ENCODE measurements at regions not wholly inside any gene's neighbourhood (a gene's known extent, or its start where the extent isn't known, plus 50 kb on each side); places are given as distances from the start of the nearest gene placed in this dataset.

DNA sequence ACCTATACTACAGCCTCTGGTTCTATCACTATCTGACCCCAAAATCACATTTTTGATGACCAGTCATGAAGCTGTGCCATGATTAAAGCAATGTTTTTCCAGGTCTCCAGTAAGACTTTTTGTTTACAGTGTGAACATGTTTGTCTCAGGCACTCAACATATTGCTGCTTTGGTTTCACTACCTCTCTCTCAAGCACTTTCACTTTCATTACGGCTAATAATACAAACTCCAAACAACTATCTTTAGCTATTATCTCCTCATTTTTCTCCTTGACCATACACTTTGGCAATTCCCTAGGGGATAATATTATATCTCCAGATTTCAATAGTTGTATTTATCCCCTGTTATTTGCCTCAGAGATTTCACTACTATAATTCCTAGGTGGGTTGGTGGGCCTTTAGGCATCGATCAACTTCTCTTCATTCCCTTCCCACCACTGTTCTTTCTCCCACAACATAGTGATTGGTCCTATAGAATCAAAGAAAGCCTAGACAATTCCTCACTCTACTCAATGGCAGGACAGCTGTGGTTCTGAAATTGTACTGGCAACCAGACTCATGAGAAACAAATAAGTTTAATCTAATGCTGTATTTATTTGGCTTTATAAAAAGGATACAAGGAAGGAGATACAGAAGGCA lies 261.4 kb upstream of the ZWINT start:
- in situ Hi-C loops (cut with HindIII; ENCODE audit: low sequenced_read_pairs) = no loop called here
- no peak overlapping the region for H3K4me3 ChIP-seq (ENCODE audit: low read depth, low read length)
- TF ChIP-seq, protein P1, sequence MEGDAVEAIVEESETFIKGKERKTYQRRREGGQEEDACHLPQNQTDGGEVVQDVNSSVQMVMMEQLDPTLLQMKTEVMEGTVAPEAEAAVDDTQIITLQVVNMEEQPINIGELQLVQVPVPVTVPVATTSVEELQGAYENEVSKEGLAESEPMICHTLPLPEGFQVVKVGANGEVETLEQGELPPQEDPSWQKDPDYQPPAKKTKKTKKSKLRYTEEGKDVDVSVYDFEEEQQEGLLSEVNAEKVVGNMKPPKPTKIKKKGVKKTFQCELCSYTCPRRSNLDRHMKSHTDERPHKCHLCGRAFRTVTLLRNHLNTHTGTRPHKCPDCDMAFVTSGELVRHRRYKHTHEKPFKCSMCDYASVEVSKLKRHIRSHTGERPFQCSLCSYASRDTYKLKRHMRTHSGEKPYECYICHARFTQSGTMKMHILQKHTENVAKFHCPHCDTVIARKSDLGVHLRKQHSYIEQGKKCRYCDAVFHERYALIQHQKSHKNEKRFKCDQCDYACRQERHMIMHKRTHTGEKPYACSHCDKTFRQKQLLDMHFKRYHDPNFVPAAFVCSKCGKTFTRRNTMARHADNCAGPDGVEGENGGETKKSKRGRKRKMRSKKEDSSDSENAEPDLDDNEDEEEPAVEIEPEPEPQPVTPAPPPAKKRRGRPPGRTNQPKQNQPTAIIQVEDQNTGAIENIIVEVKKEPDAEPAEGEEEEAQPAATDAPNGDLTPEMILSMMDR (IDR thresholded peaks at IDR 0.05; ENCODE audit: low read depth, low read length) = no peak
- no peak for DNase-seq (ENCODE audit: low read depth, low spot score)

DNA sequence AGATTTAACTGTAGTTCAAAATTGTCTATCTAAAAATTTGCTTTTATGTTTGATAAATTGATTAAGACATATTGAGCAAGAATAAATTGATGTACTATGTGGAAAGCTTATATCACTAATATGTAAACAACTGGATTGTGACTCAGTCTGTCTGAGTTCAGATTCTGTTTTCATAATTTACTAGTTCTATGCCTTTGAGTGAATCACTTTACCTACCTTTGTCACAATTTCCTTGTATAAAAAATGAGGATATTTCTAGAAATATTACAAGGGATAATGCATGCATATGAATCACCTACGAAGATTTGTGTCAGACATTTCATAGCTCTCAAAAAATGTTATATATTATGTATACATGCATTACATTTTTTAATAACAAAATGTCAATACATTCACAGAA lies 245.1 kb upstream of the ZWINT start:
- TF ChIP-seq, protein P1 (IDR thresholded peaks at IDR 0.05; ENCODE audit: low read depth, low read length) = no peak
- no peak for DNase-seq (ENCODE audit: low read depth, low spot score)
- in situ Hi-C loops (cut with HindIII; ENCODE audit: low sequenced_read_pairs) = no loop called here
- H3K4me3 ChIP-seq (ENCODE audit: low read depth, low read length) = no peak overlapping the region

DNA sequence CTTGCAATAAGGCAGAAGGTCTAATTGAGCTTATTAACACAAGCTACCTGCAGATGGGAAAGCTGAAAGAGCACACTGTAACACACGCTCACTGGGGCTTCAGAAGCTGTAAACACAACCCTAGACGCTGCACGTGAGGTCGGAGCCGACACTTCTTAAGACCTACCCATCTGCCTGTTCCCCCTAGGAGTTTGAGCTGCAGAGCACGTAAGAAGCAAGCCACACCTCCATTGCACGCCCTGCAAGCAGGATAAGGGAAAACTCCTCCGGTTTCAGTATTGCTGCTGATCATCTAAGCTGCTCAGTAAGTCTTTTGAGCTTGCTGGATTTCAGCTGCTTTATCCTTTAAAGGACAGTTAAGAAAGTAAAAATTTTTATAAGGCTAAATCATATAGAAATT lies 244.0 kb upstream of the ZWINT start:
- no peak overlapping the region for H3K4me3 ChIP-seq (ENCODE audit: low read depth, low read length)
- in situ Hi-C loops (cut with HindIII; ENCODE audit: low sequenced_read_pairs) = no loop called here
- no peak for DNase-seq (ENCODE audit: low read depth, low spot score)
- TF ChIP-seq, protein P1 (IDR thresholded peaks at IDR 0.05; ENCODE audit: low read depth, low read length) = no peak

DNA sequence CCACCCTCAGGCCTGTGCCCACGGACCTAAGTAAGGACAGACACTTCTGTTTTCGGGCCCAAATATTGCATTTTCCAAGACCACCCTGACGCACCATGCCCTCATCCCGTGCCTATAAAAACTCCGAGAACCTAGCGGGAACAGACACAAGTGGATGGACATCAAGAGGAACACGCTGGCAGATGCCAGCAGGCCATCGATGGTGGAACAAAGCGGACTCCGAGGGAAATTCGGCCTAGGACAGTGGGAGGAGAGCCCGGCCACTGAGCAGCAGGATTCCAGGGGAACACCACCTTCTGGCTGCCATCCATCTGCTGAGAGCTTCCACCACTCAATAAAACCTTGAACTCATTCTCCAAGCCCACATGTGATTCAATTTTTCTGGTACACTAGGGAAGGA lies 243.6 kb upstream of the ZWINT start:
- in situ Hi-C loops (cut with HindIII; ENCODE audit: low sequenced_read_pairs) = no loop called here
- TF ChIP-seq, protein P1 (IDR thresholded peaks at IDR 0.05; ENCODE audit: low read depth, low read length) = no peak
- no peak overlapping the region for H3K4me3 ChIP-seq (ENCODE audit: low read depth, low read length)
- no peak for DNase-seq (ENCODE audit: low read depth, low spot score)

DNA sequence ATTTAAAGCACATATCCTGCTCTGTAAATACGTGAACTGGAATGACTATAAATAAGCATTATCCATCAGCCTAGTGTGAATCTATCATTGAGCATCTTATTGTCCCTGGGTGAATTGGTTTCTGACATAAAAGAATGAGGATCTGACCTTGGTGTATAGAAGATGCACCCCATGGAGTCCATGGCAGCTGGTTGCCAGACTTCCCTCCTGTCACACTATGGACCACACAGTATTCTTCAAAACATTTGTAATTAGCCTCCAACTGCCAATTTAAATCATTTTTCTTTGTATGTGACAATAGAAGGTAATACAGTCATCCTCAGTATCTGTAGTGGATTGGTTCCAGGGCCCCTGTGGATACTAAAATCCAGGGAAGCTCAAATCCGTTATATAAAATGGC lies 238.1 kb upstream of the ZWINT start:
- no peak for DNase-seq (ENCODE audit: low read depth, low spot score)
- H3K4me3 ChIP-seq (ENCODE audit: low read depth, low read length) = no peak overlapping the region
- TF ChIP-seq, protein P1 (IDR thresholded peaks at IDR 0.05; ENCODE audit: low read depth, low read length) = no peak
- in situ Hi-C loops (cut with HindIII; ENCODE audit: low sequenced_read_pairs) = no loop called here

DNA sequence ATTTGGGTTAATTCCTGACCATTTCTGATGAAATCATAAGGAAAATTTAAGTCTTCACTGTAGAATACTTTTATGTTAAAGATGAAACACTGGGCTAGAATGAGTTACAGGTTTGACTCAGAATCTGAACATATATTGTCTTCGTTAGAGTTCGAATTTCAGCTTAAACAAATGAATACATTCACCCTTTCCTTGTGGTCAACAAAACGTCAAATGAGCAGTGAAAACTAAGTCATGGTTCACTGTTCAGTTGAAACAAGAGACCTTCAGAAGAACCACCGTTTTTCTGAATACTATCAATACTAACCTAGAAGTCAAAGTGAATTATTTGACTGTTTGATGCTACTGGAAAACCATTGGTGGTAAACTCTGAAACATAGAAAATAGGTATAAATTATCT lies 235.2 kb upstream of the ZWINT start:
- in situ Hi-C loops (cut with HindIII; ENCODE audit: low sequenced_read_pairs) = no loop called here
- DNase-seq (ENCODE audit: low read depth, low spot score) = no peak
- TF ChIP-seq, protein P1 (IDR thresholded peaks at IDR 0.05; ENCODE audit: low read depth, low read length) = no peak
- H3K4me3 ChIP-seq (ENCODE audit: low read depth, low read length) = no peak overlapping the region

DNA sequence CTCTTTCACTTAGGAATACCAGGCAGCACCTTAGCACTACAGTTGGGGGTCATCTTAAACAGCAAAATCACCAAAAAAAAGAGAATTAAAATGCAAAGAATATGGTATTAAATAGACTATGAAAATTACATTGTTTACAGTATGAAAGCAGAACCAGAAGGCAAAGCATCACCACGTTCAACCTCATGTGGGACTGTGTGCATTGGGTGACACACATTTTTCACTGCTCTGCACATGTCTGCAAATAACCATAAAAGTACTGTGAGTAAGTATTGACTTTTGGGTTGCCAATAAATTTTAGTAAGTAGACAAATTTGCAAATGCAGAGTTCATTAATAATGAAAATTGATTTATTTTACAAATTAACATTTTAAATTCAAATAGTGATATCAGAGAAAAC lies 232.1 kb upstream of the ZWINT start:
- in situ Hi-C loops (cut with HindIII; ENCODE audit: low sequenced_read_pairs) = no loop called here
- TF ChIP-seq, protein P1 (IDR thresholded peaks at IDR 0.05; ENCODE audit: low read depth, low read length) = no peak
- H3K4me3 ChIP-seq (ENCODE audit: low read depth, low read length) = no peak overlapping the region
- no peak for DNase-seq (ENCODE audit: low read depth, low spot score)

All from astrocyte of the spinal cord (primary cell).